ENCODE measurements at regions not wholly inside any gene's neighbourhood (a gene's known extent, or its start where the extent isn't known, plus 50 kb on each side); places are given as distances from the start of the nearest gene placed in this dataset.
A peak's percentile ranks its signal among the peaks of the same experiment; 100 is the strongest.
"Not testable (repeated sequence)": the region's sequence is repeated elsewhere in the genome, so short reads cannot be mapped to it uniquely, and the experiment has no call there.

DNA sequence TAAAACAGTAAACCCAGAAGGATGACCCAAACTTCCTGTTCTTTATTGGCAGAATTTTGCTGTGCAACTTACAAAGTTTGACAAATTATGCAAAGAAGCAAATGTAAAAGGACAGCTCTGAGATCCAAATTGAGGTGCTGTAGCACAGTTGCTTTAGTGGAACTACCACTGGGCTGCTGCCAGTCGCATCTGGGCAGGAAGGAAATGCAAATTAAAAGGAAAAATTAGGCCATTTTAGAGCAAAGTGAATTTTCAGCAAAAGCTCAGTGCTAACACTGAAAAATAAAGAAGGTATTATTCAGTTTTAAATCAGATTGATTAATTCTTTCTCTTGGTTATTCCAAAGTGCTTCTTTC, 104.5 kb downstream of the ZMAT3 start:
- DNase-seq, result no peak

DNA sequence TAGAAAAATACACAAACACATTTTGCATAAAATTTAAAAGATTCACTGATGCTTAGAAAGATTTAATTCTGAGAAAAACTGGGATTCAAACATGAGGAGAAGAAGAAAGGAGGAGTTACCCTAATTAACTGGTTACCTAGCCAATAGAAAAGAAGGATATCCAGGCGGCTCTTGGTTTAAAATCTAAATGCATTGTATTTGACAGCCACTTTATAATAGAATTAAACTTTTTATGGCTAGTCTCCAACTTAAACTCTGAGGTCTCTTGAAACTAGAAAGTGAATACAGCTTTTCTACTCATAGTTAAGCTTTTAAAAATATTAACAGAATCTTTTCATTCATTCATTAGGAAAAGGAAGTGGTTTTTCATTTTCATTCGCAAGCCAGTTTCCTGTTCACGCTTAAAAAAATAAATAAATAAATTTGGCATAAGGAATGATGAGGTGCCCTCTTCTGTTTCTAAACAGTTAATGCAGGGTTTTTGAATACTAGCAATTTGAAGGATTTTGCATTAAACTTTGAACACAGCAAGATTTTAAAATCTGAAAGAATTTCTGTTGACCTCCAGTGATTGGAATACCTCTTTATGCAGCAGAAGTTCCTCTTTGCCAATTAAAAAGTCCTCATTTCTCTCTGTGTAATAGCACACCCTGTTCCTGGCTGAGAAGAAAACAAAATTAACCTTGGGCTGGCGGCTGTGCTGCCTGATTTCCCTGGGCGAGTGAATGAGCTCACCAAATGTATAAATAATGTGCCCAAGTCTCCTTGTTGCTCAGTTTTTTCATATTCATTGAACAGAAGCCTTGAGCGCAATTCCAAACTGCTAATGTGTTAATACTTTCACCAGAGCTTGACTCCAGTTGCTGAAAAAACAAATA, 105.1 kb downstream of the ZMAT3 start:
- peak; percentile 22 for DNase-seq

DNA sequence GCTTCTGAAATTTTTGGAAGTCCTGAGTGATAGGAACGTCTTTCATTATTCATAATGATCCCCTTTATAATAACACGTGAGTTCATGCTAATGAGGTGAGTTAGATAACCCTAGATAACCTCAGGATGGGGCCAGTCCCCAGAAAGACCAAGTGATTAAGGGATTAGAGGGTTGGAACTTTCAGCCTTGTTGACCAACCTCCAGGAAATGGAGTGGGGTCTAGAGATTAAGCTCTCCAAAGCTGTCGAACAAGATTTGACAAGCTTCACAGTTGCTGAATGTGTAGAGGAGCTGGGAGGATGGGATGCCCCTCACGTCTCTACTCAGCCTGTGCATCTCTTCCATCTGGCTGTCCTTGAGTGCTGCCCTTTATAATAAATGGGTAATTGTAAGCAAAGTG, 107.1 kb downstream of the ZMAT3 start:
- no peak for DNase-seq

DNA sequence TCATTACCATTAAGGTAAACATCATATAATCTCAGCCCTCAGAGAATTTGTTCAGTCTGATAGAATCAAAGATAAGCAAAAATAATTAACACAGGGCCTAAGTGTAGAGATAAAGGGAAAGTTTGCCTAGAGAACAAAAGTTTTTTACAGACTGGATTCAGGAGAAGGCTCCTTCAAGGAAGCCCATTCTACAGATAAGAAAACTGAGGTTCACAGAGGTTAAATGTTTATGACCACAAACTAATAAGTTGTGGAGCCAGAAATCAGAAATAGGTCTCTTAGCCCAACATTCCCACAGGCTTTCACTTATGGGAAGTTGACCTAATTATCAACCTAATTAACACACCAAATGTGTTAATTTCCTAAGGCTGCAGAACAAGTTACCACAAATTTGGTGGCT, 110.7 kb downstream of the ZMAT3 start:
- DNase-seq, result no peak

DNA sequence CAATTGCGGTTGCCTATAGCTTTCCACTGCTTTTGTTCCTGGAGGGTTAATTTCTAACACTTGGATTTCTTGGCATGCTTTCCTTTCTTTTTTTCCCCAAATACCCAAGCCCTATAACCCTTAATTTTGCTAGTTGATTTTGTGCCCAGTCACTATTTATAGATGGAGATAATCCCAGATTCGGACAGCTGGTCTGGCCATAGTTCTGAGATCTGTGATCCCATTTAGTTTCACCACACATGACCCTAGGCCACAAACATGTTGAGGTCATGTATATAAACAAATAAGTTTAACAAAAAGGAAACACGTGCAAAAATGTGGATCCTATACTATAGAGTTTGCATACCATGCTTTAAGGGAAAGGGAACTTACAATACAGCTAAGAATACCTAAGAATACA, 111.4 kb downstream of the ZMAT3 start:
- DNase-seq, result no peak

DNA sequence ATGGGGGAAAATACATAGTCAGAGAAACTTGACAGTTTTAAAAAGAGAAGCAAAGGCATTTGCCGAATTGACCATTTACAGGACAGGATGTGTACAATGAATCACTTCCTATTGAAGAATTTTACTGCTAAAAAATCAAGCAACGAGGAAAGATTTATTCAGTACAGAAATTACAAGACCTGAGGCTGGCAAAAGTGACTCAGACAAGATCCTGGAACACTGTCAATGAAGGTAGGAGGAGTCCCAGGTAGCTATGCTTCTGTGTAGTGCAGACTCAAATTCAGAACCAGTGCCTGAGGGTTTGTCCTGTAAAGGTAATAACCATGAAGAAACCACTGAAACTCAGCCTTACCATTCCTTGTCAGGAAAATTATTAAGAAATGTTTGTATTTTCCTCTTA, 120.9 kb downstream of the ZMAT3 start:
- DNase-seq, result no peak

DNA sequence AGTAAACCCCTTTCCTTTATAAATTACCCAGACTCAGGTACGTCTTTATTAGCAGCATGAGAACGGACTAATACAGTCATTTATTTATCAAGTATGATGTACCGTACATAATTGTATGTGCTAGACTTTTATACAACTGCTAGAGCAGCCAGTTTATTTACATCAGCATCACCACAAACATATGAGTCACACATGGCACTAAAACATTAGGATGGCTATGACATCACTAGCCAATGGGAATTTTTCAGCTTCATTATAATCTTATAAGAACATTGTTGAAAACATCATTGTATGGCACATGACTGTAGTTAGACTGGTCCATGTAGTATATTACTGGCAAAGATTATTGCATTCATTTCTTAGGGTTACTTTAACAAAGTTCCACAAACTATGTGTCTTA, 121.7 kb downstream of the ZMAT3 start:
- no peak for DNase-seq

DNA sequence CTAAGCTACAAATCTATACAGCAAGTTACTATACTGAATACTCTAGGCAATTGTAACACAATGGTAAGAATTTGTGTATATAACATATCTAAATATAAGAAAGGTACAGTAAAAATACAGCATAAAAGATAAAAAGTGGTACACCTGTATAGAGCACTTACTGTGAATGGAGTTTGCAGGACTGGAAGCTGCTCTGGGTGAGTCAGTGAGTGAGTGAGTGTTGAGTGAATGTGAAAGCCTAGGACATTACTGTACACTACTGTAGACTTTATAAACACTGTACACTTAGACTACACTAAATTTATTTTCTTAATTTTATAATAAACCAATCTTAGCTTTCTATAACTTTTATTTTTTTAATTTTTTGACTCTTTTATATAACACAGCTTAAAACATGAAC, 123.1 kb downstream of the ZMAT3 start:
- DNase-seq, result no peak

DNA sequence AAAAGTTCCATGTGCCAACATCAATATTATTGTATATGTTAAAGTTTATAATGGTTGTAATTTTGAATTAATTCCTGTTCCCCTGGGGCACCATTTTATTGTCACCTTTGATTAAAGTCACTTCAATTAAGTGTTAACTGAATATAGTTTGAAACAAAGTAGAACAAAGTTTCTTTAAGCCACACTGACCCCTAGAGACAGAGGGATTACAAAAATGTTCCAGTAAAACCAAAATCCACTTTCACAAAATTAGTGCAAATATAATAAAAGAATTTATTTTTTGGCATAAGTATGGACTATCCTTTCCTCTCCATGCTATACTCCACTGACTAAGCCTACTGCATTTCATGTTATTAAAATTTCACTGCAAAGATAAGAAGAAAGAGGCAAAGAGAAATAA, 123.9 kb downstream of the ZMAT3 start:
- no peak for DNase-seq

DNA sequence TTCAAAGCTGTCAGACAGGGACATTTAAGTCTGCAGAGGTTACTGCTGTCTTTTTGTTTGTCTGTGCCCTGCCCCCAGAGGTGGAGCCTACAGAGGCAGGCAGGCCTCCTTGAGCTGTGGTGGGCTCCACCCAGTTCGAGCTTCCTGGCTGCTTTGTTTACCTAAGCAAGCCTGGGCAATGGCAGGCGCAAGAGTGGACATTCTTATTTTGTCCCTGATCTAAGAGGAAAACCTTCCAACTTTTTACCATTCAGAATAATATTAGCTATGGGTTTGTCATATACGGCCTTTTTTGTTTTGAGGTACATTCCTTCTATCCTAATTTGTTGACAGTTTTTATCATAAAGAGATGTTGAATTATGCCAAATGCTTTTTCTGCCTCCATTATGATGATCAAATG, 129.3 kb downstream of the ZMAT3 start:
- DNase-seq, result not testable (repeated sequence)

DNA sequence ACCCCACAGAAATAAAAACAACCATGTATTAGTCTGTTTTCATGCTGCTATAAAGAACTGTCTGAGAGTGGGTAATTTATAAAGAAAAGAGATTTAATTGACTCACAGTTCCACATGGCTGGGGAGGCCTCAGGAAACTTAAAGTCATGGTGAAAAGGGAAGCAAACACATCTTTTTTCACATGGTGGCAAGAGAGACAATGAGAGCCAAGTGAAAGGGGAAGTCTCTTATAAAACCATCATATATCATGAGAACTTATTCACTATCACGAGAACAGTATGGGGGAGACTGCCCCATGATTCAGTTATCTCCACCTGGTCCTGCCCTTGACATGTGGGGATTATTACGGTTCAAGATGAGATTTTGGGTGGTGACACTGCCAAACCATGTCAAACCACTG, 141.5 kb downstream of the ZMAT3 start:
- no peak for DNase-seq

DNA sequence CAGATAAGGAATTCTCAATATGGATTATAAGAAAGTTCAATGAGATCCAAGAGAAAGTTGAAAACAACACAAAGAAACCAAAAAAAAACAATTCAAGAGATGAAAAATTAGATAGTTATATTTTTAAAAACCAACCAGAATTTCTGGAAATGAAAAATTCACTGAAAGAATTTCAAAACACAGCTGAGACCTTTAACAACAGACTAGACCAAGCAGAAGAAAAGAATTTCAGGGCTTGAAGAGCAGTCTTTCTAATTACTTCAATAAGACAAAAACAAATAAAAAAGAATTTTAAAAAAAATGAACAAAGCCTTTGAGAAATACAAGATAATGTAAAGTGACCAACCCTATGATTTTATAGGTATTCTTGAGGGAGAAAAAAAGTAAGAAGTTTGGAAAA, 155.4 kb downstream of the ZMAT3 start:
- DNase-seq, result no peak

DNA sequence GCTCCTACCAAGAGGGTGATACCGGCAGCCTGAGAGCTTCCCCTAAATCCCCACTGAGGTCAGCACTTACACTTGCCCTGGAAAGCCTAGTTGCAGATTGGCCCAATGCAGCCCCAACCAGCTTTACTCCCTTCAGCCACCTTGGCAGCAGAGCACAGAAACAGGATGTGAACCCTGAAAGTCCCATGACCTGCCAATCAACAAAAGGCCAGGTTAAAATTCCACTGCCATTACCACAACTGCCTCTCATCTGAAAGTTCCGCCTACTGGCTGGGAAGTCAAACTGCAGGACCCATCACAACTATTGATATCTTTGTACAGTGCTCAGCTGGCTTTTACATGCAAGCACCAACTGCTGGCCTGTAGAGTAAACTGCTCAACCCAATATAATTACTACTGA, 156.2 kb downstream of the ZMAT3 start:
- DNase-seq, result no peak

DNA sequence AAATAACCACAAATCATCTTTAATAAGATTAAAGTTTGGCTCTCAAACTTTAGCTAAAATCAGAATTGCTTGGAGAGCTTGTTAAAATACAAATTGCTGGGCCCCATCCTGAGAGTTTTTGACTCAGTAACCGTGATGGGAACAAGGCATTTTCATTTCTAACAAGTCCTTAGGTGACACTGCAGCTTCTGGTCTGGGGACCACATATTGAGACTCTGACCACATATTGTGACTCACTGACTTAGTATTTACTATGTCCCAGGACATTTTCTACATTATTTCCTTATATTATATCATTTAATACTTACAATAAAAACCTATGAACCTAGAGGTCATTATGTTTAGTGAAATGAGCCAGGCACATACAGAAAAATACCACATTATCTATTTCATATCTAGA, 164.5 kb downstream of the ZMAT3 start:
- DNase-seq, result no peak

DNA sequence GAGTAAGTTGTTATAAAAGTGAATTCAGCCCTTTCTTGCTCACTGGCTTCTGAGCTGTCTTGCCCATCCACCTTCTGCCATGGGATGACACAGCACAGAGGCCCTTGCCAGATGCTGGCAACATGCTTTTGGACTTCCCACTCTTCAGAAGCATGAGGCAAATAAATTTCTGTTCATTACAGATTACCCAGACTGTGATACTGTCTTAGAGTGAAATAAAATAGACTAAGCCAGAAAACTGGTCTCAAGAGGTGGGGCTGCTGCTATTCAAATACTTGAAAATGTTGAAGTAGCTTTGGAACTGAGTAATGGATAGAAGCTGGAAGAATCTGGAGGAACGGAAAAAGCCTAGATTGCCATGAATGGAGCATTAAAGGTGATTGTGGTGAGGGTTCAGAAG, 170.4 kb downstream of the ZMAT3 start:
- no peak for DNase-seq

DNA sequence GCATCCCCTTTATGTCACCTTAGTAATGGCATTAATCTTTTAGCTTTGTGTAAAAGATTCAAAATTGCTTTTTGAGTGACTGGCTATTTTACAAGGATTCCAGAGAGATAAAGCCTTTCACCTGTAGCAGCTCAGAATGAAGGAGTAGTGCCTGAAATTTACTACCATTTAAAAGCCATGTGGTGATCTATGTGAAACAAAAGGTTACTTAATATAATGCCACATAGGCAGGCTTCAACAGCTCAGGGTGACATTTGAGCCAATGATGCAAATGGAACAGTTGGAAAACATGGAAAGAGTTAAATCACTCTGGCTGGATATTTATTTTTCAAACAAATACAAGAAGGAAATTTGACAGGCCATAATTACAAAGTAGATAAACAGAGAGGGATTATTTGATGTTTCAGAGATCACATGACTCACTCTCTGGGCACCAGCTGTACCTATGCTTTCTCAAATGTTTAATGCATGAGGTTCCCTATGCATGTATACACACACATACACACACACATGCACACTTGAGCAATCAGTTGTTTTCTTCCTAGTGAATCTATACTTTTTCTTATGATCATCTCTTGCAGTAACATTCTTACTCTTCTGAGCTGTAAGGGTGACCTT, 171.5 kb downstream of the ZMAT3 start:
- no peak for DNase-seq

DNA sequence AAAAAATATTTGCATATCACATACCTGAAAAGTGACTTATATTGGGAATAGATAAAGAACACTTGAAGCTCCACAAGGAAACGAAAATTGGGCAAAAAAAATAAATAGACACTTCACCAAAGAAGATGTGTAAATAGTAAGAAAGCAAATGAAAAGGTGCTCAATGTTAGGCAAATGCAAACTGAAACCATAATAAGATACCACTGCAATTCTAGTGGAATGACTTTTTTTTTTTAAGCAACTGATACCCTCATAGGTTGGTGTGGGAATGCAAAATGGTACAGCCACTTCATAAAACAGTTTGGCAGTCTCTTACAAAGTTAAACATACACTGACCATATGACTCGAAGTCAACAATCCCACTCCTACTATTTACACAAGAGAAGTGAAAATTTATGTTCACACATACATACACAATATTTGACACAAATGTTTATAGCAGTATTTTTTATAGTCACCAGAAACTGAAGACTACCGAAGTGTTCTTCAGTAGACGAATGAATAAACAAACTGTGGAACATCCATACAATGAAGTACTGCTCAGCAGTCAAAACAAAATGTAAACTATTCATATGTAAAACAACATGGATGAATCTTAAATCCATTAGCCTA, 176.3 kb downstream of the ZMAT3 start:
- no peak for DNase-seq

Data from femur (tissue), 1 donor.